GM19035 (cell line): ENCODE measurements at regions not wholly inside any gene's neighbourhood (a gene's known extent, or its start where the extent isn't known, plus 50 kb on each side); places are given as distances from the start of the nearest gene placed in this dataset.
"Not testable (repeated sequence)": the region's sequence is repeated elsewhere in the genome, so short reads cannot be mapped to it uniquely, and the experiment has no call there.

ENCODE experiments used
- ATAC-seq: cut with Tn5 transposase; IDR thresholded peaks from one replicate; pipeline ENCODE4 v1.9.1; 2021; ENCODE audit not compliant: unreplicated experiment

DNA sequence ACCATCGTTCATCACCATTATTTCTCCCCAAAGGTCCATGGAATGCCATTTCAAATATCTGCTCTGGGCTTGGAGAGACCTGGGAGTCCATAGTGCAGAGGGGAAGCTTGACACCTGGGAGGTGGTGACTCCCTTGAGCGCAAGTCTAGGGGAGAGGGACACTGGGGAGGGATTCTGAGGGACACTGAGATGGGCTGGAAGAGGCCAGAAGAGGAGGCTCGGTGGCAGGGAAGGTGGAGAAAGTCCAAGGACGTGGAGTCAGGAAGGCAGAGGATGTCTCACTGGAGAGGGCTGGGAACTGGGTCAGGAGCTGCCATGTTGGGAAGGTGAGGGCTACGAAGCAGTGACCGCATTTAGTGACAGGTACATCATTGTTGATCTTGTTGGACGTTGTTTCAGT is 160.3 kb upstream of the MVB12B start:
- no peak for ATAC-seq

DNA sequence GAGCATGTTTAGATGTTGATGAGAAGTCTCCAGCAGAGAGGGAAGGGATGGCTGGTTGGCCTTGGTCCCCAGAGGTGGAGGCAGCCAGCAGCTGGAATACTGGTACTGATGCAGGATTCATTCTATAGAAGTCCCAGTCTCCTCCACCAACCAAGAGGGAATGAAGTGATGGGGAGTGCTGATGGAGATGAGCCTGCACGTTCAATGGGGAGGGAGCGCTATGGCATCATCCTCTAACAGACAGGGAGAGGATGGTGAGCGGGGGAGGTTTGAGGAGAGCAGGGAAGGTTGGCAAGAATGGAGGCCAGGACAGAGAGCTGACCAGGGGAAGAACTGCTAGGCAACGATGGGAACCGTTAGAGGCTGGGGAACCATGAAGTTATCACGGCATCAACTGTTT is 159.8 kb upstream of the MVB12B start:
- no peak for ATAC-seq

DNA sequence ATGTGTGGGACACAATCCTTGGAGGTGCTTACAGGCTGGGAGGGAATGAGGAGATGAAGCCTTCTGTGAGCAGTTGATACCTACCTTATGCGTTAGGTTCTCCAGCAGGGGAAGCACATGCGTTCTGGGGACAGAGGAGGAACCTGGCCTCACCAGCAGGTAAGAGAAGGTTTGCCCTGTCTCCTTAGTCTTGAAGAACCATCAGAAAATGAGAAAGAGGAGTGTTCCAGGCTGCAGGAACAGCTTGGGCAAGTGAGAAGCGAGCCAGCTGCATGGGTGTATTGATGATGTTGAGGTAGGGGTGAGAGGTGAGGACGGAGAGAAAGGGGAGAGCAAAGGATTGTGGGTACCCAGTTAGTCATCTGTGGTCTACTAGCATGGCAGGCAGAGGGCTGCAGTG is 156.9 kb upstream of the MVB12B start:
- no peak for ATAC-seq

DNA sequence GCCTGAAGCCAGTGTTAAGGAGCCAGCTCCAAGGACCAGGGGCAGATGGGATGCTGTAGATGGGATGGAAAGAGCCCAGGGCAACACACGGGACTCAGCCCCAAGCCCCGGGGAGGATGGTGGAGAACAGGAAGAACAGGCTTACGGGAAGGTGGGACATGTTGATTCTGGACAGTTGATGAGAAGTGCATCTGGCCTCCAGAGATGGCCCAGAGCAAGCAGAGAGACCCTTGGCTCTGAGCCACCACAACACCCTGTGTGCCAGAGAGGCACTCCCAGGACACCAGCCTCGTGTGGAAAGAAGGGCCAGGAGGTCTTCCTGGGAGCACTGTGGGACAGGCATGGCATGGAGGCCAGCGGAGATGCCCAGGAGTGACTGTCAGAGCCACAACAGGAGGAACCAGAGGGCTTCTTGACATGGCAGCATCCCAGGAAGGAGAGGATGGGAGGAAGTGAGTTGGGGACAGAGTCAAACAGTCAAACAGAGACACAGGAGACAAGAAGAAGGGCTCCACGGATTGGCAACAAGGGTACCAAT is 156.3 kb upstream of the MVB12B start:
- ATAC-seq = no peak

DNA sequence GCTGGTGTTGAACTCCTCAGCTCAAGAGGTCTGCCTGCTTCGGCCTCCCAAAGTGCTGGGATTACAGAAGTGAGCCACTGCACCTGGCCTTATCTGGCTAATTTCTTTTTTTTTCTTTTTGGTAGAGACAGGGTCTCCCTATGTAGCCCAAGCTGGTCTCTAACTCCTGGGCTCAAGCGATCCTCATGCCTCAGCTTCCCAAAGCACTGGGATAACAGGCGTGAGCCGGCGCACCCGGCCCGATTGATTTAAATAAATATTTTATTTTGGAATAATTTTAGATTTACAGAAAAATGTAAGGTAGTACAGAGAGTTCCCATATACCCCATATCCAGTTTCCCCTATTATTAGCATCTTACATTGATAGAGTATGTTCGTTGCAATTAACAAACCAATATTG is 155.0 kb upstream of the MVB12B start:
- no peak for ATAC-seq

DNA sequence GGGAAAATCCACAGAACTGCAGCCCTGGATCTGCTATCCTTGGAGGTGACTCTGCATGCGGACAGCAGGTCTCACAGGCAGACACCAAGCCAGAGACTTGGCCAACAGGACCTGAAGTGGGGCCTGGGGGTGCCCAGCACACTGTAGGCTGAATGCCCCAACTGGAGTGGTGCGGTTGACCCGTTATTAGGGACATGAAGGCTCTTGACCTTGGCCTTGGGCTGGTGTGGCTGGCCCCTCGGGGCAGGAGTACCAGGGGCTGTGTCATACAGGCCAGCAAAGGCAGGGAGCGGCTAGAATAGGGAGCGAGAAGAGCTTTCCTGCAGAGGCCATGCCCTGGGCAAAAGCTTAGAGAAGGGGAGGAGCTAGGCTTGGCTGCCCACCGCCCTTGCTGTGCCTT is 153.2 kb upstream of the MVB12B start:
- no peak for ATAC-seq

DNA sequence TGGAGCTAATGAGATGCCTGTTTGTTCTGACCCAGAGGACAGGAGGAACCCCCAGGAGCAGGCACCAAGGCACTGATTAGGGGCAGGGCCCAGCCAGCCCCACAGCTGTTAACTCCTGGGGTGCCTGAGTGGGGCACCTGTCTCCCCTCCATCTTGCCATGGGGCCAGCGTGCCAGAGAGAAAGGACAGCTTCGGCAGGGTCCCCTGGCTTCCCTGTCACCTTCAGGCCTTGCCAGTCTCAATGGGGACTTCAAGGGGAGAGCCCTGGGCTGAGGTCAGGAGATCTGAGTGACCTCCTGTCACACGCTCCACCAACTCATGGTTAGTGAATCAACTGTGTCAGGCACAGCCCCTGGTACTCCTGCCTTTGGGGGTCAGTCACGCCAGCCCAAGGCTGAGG is 152.7 kb upstream of the MVB12B start:
- ATAC-seq = no peak

DNA sequence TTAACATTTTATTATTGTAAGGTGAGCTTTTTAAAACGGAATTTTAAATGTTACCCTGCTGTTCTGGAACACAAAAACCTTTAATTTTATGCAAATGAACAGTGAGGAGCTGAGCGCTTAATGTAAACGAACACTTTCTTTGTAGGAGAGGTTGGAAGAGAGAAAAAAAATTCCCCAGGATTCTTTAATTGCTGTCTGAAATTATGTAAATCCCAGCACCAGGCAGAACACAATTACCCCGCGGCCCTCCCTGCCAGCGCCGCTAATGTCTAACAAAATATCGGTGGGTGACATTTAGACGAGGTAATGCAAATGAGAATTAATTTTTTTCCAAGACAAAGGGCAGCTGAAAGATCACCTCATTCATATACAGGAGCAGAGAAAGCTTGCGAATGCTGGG is 143.4 kb upstream of the MVB12B start:
- no peak for ATAC-seq

DNA sequence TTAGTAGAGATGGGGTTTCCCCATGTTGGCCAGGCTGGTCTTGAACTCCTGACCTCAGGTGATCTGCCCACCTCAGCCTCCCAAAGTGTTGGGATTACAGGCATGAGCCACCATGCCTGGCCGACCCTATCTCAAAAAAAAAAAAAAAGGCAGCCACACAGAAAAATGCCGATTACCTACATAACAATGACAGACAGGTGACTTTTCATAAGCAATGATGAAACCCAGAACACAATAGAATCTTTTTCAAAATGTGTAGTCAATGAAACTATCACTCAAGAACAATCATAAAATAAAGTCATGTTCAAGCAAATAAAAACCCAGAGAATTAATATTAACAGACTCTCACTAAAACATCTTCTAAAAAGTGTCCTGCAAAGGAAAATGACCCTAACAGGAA is 135.6 kb upstream of the MVB12B start:
- ATAC-seq = not testable (repeated sequence)

DNA sequence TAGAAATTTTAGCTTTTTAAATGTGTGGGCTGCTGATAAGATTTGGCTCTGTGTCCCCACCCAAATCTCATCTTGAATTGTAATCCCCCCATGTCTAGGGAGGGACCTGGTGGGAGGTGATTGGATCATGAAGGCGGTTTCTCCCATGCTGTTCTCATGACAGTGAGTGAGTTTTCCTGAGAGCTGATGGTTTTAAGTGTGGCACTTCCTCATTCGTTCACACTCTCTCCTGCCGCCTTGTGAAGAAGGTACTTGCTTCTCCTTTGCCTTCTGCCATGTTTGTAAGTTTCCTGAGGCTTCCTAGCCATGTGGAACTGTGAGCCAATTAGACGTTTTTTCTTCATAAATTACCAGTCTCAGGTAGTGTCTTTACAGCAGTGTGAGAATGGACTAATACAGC is 127.8 kb upstream of the MVB12B start:
- ATAC-seq = no peak

DNA sequence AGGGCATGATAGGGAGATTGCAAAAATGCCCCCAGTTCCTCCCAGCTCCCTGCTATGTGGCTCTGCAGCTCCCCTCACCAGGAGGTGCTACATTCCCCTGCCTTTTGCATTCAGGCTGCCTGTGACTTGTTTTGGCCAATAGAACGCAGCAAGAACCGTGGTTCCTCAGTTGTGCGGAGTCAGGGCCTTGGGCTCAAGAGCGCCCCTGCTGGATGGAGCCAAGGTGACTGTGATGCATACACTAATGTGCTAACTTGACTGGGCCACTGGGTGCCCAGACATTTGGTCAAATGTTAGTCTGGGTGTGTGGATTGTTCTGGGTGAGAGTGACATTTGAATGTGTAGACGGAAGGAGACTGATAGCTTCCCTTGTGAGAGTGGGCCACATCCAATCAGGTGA is 123.3 kb upstream of the MVB12B start:
- ATAC-seq = no peak

DNA sequence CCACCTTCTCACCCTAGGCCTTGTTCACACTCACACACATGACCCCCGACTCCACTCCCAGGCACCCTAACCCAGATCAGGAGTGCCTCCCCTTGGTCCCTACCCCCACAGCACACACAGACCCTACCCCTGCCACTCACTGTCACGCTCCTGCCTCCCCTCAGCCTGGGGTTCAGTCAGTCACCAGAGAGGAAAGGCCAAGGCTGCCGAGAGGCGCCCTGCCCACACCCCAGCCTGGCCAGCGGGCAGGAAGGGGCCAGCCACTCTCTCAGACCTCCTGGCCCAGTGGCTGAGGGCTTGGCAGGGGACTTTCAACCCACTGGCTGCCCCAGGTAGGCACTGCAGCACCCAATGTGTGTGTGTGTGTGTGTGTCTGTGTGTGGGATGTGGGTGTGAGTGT is 122.4 kb upstream of the MVB12B start:
- ATAC-seq = no peak

DNA sequence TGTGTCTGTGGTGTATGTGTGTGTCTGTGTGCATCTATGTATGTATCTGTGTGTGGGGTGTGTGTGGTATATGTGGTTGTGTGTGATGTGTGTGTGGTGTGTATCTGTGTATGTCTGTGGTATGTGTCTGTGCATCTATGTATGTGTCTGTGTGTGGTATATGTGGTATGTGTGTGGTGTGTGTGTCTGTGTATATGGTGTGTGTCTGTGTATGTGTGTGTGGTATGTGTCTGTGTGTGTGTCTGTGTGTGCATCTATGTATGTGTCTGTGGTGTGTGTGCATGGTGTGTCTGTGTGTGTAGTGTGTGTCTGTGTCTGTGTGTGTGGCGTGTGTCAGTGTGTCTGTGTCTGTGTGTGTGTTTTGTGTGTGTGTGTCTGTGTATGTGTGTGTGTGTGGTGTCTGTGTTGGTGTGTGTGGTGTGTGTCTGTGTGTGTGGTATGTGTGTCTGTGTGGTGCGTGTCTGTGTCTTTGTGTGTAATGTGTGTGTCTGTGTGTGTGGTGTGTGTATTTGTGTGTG is 121.9 kb upstream of the MVB12B start:
- no peak for ATAC-seq

DNA sequence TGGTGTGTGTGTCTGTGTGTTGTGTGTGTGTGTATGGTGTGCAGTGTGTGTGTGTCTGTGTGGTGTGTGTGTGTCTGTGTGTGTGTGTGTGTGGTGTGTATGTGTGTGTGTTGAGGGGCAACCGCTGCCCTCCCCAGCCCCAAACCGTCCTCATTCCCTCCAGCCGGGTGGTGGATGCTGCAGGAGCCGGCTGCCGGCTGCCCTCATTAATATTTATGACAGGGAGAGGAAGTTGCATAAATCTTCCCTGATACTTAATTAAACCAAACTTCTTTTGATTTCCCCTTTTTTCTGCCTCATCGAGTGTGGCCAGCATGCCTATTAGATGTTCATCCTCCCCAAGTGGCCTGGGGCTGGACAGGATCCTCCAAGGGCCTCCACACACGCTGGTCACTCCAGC is 121.4 kb upstream of the MVB12B start:
- ATAC-seq = no peak

DNA sequence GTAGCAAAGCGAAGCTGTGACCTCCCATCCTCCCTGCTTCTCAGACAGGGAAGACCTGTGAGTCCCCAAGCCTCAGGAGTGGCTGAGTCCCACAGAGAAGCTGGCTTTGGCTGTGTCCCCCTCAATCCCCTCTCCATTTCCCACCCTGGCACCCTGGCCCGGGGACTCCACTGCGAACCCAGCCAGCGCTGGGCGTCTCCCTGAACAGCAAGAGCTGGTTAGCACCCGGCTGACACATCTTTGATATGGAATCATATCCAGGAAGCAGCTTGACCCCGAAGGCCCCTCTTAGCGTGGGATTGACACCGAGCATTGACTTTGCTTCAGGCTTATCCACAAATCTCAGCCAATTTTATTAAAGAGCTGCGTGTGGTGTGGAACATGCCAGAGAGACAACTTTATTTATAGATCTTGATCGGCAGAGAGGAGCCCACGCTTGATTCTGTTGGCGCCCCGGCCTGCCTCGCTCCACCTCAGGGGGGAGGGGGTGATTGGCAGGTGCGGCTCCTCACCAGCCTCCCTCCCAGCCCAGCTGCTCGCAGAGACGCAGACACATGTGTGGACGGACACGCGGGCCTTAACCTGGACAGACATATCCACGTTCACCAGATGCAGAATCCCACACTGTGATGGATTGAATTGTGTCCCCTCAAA is 120.7 kb upstream of the MVB12B start:
- ATAC-seq = no peak

DNA sequence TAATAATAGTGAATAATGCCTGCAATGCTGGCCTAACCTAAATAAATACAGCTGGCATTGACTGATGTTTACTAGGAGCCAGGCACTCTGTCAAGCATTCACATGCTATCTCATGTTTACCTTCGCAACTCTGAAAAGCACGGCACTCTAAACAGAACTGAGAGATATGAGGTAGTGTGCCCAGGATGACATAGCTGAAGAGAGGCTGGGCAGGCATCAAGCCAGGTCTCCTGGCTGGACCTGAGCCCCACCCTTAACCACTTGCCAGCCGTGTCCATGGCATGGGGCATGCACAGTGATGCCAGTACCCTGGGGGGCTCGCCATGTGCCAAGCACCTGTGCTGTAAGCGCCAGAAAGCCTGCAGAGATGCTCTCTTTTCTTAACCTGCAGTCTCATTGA is 119.4 kb upstream of the MVB12B start:
- ATAC-seq = no peak

DNA sequence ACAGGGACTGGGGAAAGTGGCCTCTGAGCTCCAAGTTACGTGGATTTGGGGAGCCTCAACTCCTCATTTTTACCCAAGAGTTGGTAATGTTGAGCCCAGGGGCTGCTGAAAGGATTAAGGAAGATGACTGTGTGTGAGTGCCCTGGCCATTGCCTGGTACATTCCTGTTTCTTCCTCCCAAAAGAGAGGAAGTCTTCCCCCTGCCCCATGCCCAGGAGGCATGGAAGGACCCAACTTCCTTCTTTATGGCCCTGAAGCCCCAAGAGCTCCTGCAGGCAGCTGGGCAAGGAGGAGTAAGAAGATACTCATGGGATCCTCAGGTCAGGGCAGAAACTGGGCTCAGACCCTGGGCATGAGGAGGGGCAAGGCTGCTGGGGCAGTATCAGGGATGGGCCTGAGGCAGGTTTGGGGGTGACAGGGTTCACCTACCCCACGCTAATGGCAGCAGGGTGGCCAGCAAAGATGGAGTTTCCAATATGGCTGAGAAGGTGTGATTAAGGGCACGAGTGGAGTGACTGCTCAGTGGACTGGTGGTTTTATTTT is 118.3 kb upstream of the MVB12B start:
- ATAC-seq = no peak

DNA sequence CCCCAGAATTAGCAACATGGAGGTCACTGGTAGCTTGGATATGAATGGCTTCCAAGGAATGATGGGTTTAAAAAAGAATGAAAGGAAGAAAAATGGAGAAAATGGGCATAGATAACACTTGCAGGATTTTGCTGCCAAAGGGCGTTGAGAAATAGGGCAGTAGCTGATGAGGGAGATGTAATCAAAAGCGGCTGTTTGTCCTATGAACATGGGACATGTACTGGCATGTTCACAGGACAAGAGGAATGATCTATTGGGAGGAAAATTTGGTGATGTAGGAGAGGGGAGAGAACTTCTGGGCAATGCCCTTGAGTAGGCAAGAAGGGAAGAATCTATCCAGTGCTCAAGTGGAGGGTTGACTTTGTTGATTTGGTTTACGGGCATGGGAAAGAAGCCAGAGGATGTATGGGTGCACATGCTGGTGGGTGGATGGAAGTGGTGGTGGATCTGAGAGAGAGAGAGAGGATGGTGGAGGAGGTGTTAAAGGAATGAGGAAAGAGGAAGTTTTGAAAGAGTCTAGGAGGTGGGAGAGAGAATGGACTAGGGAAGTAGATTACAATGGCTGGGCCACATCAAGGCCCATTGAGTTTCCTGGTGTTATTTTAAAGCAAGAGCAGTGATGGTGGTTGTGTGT is 115.1 kb upstream of the MVB12B start:
- ATAC-seq = no peak

DNA sequence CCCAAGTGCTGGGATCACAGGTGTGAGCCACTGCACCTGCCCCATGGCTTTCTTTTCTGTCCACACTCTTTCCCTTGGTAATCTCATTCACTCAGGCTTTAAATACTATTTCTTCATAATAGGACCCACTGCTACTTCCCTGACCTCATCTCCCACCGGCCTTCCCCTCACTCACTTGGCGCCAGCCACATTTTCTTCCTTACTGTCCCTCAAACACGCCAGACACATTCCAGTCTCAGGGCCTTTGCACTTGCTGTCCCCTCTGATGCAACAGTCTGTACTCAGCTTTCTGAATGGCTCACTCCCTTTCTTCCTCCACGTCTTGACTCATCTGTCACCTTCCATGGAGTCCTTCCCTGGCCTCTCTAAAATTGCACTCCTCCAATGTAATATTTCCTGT is 111.1 kb upstream of the MVB12B start:
- no peak for ATAC-seq

DNA sequence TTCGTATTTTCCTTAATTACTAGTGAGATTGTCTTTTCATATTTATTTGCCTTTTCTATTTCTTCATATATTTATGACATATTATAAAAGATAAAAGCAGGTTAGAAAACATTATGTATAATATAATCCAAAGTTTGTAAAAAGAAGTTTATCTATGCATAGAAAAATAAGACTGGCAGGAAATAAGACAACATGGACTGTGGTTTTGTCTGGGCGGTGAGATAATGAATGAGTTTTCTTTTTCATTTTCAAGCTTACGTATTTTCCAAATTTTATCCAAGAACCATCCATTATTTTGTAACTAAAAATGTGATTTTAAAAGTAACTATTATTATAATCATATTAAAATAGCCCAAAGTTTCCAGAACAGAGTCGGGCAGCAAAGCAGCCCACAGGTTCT is 109.8 kb upstream of the MVB12B start:
- ATAC-seq = no peak

DNA sequence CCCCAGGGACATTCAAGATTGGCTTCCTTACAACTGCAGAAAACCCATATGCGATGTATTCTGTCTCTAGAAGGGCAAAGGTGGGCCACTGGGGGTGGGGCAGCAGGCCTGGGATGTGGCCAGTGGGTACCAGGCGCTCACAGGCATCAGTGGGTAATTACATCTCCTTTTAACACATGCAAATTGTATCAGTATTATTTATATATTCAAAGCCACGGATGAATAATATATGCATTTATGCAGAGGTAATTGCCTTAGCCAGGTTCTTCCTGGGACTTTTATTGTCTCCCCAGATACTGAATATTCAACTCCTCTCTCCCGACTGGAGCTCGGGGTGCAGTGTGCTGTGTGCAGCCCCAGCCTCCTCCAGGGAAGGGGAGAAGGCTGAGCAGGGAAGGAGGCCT is 109.4 kb upstream of the MVB12B start:
- ATAC-seq = no peak

DNA sequence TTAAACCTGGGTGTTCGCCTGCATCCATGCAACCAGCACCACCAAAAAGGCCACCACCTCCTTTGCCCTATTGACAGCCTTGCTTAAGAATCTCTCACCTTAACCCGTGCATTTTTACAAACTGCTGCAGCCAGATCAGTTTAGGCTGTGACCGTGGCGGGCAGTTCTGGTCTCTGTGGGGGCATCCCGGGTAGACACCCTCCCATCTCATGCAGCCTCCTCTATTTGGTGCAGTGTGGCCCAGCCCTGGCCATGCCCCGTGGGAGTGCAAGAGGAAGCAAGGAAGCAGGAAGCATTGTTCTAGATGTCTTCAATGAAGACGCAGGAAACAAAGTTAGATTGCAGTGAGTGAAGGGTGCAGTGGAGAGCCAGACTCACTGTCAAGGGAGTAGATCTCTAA is 108.8 kb upstream of the MVB12B start:
- no peak for ATAC-seq
